ENCODE measurements at regions not wholly inside any gene's neighbourhood (a gene's known extent, or its start where the extent isn't known, plus 50 kb on each side); places are given as distances from the start of the nearest gene placed in this dataset.

DNA sequence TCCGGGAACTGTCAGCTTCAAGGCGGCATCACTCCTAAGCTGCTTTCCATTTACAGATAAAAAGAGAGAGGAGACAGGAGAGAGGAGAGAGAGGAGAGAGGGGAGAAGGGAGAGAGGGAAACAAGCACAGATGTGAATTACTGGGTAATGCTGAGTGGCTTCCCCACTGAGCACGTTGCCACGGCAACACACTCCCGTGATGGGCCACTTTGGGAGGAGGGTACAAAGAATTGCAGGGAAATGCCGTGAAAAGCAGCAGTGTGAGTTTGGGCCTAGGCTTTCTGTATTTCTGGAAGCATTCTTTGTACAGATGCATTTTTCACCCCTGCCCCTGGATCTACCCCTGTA lies 128.0 kb upstream of the IRF2BP2 start:
- intact Hi-C loops (cut with DNase I), result no loop called here
- WGBS (ENCODE audit: insufficient coverage, low coverage, low lambda C conversion rate, missing lambda C conversion rate), result 80% methylated on average over 4 of the region's 6 CpGs
- H3K9me3 ChIP-seq, result no peaks in the 10 kb centered on the region
- no peak overlapping the region for H3K27ac ChIP-seq
- no peak for DNase-seq
- no peak overlapping the region for H3K4me3 ChIP-seq
- no peaks in the 10 kb centered on the region for H3K27me3 ChIP-seq
- no peaks in the 10 kb centered on the region for H3K4me1 ChIP-seq
- H3K36me3 ChIP-seq, result no peaks in the 10 kb centered on the region
- TF ChIP-seq, protein P1, sequence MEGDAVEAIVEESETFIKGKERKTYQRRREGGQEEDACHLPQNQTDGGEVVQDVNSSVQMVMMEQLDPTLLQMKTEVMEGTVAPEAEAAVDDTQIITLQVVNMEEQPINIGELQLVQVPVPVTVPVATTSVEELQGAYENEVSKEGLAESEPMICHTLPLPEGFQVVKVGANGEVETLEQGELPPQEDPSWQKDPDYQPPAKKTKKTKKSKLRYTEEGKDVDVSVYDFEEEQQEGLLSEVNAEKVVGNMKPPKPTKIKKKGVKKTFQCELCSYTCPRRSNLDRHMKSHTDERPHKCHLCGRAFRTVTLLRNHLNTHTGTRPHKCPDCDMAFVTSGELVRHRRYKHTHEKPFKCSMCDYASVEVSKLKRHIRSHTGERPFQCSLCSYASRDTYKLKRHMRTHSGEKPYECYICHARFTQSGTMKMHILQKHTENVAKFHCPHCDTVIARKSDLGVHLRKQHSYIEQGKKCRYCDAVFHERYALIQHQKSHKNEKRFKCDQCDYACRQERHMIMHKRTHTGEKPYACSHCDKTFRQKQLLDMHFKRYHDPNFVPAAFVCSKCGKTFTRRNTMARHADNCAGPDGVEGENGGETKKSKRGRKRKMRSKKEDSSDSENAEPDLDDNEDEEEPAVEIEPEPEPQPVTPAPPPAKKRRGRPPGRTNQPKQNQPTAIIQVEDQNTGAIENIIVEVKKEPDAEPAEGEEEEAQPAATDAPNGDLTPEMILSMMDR (IDR thresholded peaks at IDR 0.05), result no peak
- no peak for TF ChIP-seq POLR2A (IDR thresholded peaks at IDR 0.05)
- no peak for ATAC-seq

DNA sequence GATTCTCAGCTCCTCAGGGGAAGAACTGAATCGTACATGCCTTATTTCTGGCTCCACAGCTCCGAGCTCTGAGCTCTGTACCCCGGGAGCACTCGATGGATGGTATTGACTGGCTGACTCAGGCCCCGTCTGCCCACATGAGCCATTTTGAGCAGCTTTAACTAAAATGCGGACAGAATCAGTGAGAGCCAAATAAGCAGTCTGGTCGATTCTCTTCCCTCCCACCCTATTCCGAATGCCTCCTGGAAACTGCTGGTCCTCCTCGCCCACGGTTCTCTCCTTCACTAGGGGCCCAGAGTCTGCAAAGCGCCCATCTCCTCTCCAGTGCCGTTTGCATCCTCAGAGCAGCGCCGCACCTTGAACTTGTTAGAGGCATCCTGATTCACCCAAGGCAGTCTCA lies 125.9 kb upstream of the IRF2BP2 start:
- DNase-seq (no peak), ATAC-seq (no peak)
- intact Hi-C loops (cut with DNase I), result no loop called here
- Histone ChIP-seq H3K27ac (no peak overlapping the region), H3K27me3 (no peaks in the 10 kb centered on the region), H3K4me1 (no peaks in the 10 kb centered on the region), H3K9me3 (no peaks in the 10 kb centered on the region), H3K4me3 (no peak overlapping the region), H3K36me3 (no peaks in the 10 kb centered on the region)
- 92% methylated on average over 6 of the region's 14 CpGs for WGBS (ENCODE audit: insufficient coverage, low coverage, low lambda C conversion rate, missing lambda C conversion rate)
- TF ChIP-seq, protein P1 (IDR thresholded peaks at IDR 0.05), result no peak
- no peak for TF ChIP-seq POLR2A (IDR thresholded peaks at IDR 0.05)

DNA sequence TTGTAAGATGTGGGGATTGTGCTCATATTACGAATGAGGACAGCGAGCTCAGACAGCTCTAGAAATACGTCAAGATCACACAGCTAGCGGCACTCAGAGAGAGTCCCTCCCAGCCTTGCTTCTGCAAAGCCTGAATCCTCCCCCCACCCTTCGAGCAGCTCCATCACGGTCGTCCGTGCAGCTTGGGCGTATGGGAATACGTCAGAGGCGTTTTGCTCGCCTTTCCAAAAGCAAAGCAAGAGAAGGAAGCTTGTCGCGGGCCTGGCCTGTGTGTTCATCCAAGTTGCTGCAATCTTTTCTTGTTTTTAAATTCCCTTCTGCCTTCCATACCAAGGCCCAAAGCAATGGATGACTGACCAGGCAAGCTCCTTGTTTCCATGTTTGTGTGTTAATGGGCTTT lies 125.5 kb upstream of the IRF2BP2 start:
- H3K9me3 ChIP-seq, result no peaks in the 10 kb centered on the region
- H3K27ac ChIP-seq, result no peak overlapping the region
- no peaks in the 10 kb centered on the region for H3K27me3 ChIP-seq
- intact Hi-C loops (cut with DNase I), result no loop called here
- 87% methylated on average over 6 of the region's 14 CpGs for WGBS (ENCODE audit: insufficient coverage, low coverage, low lambda C conversion rate, missing lambda C conversion rate)
- H3K36me3 ChIP-seq, result no peaks in the 10 kb centered on the region
- H3K4me1 ChIP-seq, result no peaks in the 10 kb centered on the region
- ATAC-seq (no peak), DNase-seq (no peak)
- TF ChIP-seq, protein P1 (IDR thresholded peaks at IDR 0.05), result no peak
- no peak for TF ChIP-seq POLR2A (IDR thresholded peaks at IDR 0.05)
- H3K4me3 ChIP-seq, result no peak overlapping the region

DNA sequence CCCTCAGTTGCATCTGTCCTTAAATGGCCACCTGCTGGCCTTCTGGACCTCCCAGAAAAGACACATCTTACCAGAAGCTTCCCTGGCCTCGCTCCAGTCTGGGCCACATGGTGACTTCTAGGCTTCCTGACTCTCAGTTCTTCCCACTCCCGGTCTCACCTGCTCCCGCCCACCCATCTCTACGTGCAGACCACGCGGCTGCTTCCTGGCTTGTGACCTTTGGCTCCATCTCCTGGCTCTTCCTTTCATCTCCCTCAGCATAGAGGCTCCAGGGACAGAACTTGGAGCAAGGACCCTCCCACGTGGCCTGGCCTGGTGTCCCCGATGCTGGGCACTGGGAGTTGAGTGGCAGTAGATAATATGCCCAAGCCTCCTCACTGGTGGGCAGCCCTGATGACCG lies 124.9 kb upstream of the IRF2BP2 start:
- Histone ChIP-seq H3K36me3 (no peaks in the 10 kb centered on the region), H3K27ac (no peak overlapping the region), H3K4me3 (no peak overlapping the region), H3K4me1 (no peaks in the 10 kb centered on the region), H3K27me3 (no peaks in the 10 kb centered on the region), H3K9me3 (no peaks in the 10 kb centered on the region)
- 32% methylated on average over 5 of the region's 9 CpGs for WGBS (ENCODE audit: insufficient coverage, low coverage, low lambda C conversion rate, missing lambda C conversion rate)
- ATAC-seq (peak in 3 of 4 donors; percentile 23 to 55 (median 30)), DNase-seq (peak in 1 of 3 donors; percentile 32)
- TF ChIP-seq, protein P1 (IDR thresholded peaks at IDR 0.05), result no peak
- TF ChIP-seq POLR2A (IDR thresholded peaks at IDR 0.05), result no peak
- intact Hi-C loops (cut with DNase I), result no loop called here

DNA sequence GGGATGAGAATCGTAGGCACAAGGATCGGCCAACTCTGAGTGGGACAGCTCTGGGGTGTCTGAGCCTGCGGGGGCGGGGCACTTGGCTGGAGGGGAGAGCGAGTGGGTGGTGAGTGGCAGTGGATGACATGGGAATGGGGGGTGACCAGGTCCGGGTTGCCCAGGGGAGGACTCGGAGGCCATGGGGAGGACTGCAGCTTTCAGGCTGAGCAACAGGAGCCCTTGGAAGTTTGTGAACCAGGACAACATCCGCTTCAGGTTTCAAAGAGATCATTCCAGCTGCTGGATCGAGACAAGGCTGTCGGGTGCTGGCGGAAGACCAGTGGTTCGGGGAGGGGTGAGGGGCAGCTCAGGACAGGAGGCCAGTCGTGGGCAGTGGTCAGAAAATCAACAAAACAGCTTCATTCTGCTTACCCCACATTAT lies 124.4 kb upstream of the IRF2BP2 start:
- Histone ChIP-seq H3K27ac (no peak overlapping the region), H3K9me3 (no peaks in the 10 kb centered on the region), H3K4me1 (no peaks in the 10 kb centered on the region), H3K36me3 (no peaks in the 10 kb centered on the region), H3K27me3 (no peaks in the 10 kb centered on the region), H3K4me3 (no peak overlapping the region)
- no peak for ATAC-seq
- WGBS (ENCODE audit: insufficient coverage, low coverage, low lambda C conversion rate, missing lambda C conversion rate), result 92% methylated on average over 10 of the region's 13 CpGs
- TF ChIP-seq, protein P1 (IDR thresholded peaks at IDR 0.05), result no peak
- TF ChIP-seq POLR2A (IDR thresholded peaks at IDR 0.05), result no peak
- intact Hi-C loops (cut with DNase I), result no loop called here
- no peak for DNase-seq
